ENCODE measurements at regions not wholly inside any gene's neighbourhood (a gene's known extent, or its start where the extent isn't known, plus 50 kb on each side); places are given as distances from the start of the nearest gene placed in this dataset.

GRCh38 chr11:33622186-33622585, 78.4 kb downstream of the C11orf91 start:
- H3K36me3 ChIP-seq = no peaks in the 10 kb centered on the region
- no peaks in the 10 kb centered on the region for H3K27me3 ChIP-seq
- H3K4me3 ChIP-seq = no peak overlapping the region
- no peaks in the 10 kb centered on the region for H3K9me3 ChIP-seq
- TF ChIP-seq POLR2A (IDR thresholded peaks at IDR 0.05) (no peak), CTCF (IDR thresholded peaks at IDR 0.05) (no peak), POLR2AphosphoS5 (IDR thresholded peaks at IDR 0.05; ENCODE audit: insufficient read depth in 1 of 2, low read depth in 1 of 2) (no peak)
- H3K27ac ChIP-seq = no peak overlapping the region
- no peak for DNase-seq (ENCODE audit: extremely low spot score in 2 of 2)
- H3K4me1 ChIP-seq = no peaks in the 10 kb centered on the region
- intact Hi-C loops (cut with DNase I) = no loop called here

DNA sequence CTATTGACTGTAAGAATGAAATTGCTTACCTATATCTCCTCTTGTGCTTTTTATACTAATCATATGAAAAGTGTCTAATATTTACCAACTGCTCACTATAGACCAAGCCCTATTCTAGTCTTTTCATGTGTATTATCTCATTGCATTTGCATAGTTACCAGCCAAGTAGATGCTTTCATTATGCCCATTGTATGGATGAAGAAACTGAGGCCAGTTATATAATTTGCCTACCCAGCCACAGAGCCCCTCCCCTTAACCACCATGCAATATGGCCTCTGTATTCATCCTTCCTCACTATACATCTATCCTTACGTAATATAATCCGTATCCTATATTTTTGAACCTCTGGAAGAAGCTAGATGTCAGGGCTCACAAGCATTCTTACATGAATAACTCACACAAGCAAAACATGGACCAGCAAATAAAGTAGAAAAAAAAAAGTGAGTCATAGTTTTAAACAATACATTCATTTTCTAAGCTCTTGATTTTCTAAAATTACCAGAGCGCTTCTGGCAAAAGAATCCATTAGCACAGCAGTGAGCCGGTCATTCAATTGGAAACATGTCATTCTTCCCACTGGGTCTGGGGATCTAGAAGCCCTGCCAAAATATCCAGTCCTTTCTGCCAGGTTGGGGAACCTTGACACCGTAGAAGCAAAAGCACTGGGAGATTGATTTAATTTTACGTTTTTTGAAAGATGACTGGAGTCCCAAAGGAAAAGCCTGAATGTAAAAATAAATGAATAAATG, 80.0 kb downstream of the C11orf91 start:
- H3K4me3 ChIP-seq = no peak overlapping the region
- H3K27me3 ChIP-seq = no peaks in the 10 kb centered on the region
- no peaks in the 10 kb centered on the region for H3K4me1 ChIP-seq
- no peak overlapping the region for H3K27ac ChIP-seq
- TF ChIP-seq POLR2AphosphoS5 (IDR thresholded peaks at IDR 0.05; ENCODE audit: insufficient read depth in 1 of 2, low read depth in 1 of 2) (no peak), CTCF (IDR thresholded peaks at IDR 0.05) (no peak), POLR2A (IDR thresholded peaks at IDR 0.05) (no peak)
- no peaks in the 10 kb centered on the region for H3K9me3 ChIP-seq
- DNase-seq (ENCODE audit: extremely low spot score in 2 of 2) = no peak
- H3K36me3 ChIP-seq = no peaks in the 10 kb centered on the region
- intact Hi-C loops (cut with DNase I) = no loop called here

- H3K27ac ChIP-seq = no peak overlapping the region
- DNase-seq (ENCODE audit: extremely low spot score in 2 of 2) = no peak
- no peaks in the 10 kb centered on the region for H3K9me3 ChIP-seq
- TF ChIP-seq CTCF (IDR thresholded peaks at IDR 0.05) = no peak
- TF ChIP-seq POLR2A (IDR thresholded peaks at IDR 0.05) = no peak
- no peak for TF ChIP-seq POLR2AphosphoS5 (IDR thresholded peaks at IDR 0.05; ENCODE audit: insufficient read depth in 1 of 2, low read depth in 1 of 2)
- intact Hi-C loops (cut with DNase I) = no loop called here
- no peaks in the 10 kb centered on the region for H3K27me3 ChIP-seq
- H3K4me3 ChIP-seq = no peak overlapping the region
- H3K36me3 ChIP-seq = no peaks in the 10 kb centered on the region
- no peaks in the 10 kb centered on the region for H3K4me1 ChIP-seq
Measured at GRCh38 chr11:33618956-33619355, 81.7 kb downstream of the C11orf91 start.

- H3K27ac ChIP-seq = no peak overlapping the region
- no peak overlapping the region for H3K4me3 ChIP-seq
- no peaks in the 10 kb centered on the region for H3K9me3 ChIP-seq
- TF ChIP-seq CTCF (IDR thresholded peaks at IDR 0.05) = no peak
- TF ChIP-seq POLR2AphosphoS5 (IDR thresholded peaks at IDR 0.05; ENCODE audit: insufficient read depth in 1 of 2, low read depth in 1 of 2) = no peak
- no peak for TF ChIP-seq POLR2A (IDR thresholded peaks at IDR 0.05)
- H3K36me3 ChIP-seq = no peaks in the 10 kb centered on the region
- H3K4me1 ChIP-seq = no peaks in the 10 kb centered on the region
- intact Hi-C loops (cut with DNase I) = no loop called here
- no peaks in the 10 kb centered on the region for H3K27me3 ChIP-seq
- DNase-seq (ENCODE audit: extremely low spot score in 2 of 2) = no peak
Measured at GRCh38 chr11:33618351-33618710, 82.3 kb downstream of the C11orf91 start.

GRCh38 chr11:33617672-33618350, 82.8 kb downstream of the C11orf91 start:
- TF ChIP-seq POLR2A (IDR thresholded peaks at IDR 0.05) (no peak), POLR2AphosphoS5 (IDR thresholded peaks at IDR 0.05; ENCODE audit: insufficient read depth in 1 of 2, low read depth in 1 of 2) (no peak), CTCF (IDR thresholded peaks at IDR 0.05) (no peak)
- H3K9me3 ChIP-seq = no peaks in the 10 kb centered on the region

More at GRCh38 chr11:33617672-33618350, 82.8 kb downstream of the C11orf91 start:
- DNase-seq (ENCODE audit: extremely low spot score in 2 of 2) = no peak
- Histone ChIP-seq H3K27ac (no peak overlapping the region), H3K27me3 (no peaks in the 10 kb centered on the region), H3K4me3 (no peak overlapping the region), H3K36me3 (no peaks in the 10 kb centered on the region), H3K4me1 (no peaks in the 10 kb centered on the region)
- intact Hi-C loops (cut with DNase I) = no loop called here

Data from vagina (tissue), 2 donors.